MV-4-11 (cell line): ENCODE measurements at regions not wholly inside any gene's neighbourhood (a gene's known extent, or its start where the extent isn't known, plus 50 kb on each side); places are given as distances from the start of the nearest gene placed in this dataset.
"Not testable (repeated sequence)": the region's sequence is repeated elsewhere in the genome, so short reads cannot be mapped to it uniquely, and the experiment has no call there.

Source experiments
- DNase-seq: peaks from one replicate; lab custom pipeline; 2025; lab: John Stamatoyannopoulos, UW

- DNase-seq = no peak
Observed at GRCh38 chr3:74921676-74922075, 307.2 kb upstream of the CNTN3 start.

GRCh38 chr3:74920721-74921350, 306.4 kb upstream of the CNTN3 start:
- DNase-seq = no peak

GRCh38 chr3:74916696-74917095, 302.2 kb upstream of the CNTN3 start:
- DNase-seq = no peak

DNA sequence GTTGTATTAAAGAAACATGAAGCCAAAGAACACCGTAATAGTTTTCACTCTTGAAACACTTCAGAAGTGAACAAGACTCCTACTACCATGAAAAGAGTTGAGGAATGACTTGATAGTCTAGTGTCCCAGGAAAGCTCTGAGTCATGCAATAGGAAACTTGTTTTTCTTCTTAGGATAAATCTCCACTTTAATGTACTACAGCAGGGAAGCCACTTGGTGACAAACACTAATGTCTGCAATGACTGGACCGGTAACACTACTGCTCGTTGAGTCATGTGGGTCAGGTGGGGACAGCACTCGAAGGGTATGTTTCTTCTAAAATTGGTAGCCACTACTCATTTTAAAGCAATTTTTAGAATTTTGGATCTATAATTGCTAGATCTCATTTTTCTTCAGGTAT, 291.7 kb upstream of the CNTN3 start:
- DNase-seq = no peak

GRCh38 chr3:74905478-74905877, 291.0 kb upstream of the CNTN3 start:
- no peak for DNase-seq

- no peak for DNase-seq
Observed at GRCh38 chr3:74904646-74905045, 290.2 kb upstream of the CNTN3 start.

DNA sequence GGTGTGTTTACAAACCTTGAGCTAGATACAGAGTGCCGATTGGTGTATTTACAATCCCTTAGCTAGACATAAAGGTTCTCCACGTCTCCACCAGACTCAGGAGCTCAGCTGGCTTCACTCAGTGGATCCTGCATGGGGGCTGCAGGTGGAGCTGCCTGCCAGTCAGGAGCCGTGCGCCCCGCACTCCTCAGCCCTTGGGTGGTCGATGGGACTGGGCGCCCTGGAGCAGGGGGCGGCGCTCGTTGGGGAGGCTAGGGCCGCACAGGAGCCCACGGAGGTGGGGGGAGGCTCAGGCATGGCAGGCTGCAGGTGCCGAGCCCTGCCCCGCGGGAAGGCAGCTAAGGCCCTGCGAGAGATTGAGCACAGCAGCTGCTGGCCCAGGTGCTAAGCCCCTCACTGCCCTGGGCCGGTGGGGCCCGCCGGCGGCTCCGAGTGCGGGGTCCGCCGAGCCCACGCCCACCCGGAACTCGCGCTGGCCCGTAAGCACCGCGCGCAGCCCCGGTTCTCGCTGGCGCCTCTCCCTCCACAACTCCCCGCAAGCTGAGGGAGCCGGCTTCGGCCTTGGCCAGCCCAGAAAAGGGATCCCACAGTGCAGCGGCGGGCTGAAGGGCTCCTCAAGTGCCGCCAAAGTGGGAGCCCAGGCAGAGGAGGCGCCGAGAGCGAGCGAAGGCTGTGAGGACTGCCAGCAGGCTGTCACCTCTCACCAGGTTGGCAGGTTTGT, 285.5 kb upstream of the CNTN3 start:
- not testable (repeated sequence) for DNase-seq

DNA sequence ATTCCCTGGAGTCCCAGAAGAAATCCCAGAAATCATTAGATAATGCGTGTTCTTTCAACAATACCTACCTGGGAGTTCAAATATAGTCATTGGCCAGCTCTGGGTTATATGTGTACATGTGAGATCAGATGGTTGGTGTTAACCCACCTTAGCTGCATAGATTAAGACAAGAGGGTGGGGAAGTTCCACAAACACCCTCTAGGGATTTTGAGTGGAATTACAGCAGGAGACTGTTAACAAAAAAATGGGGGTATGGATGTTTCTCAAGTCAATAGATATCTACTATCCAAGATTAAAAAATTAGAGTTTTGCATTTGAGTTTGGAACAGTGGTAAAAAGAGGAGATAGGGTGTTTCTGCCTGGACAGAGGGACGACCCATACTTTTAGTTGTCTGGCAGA, 282.5 kb upstream of the CNTN3 start:
- no peak for DNase-seq

DNA sequence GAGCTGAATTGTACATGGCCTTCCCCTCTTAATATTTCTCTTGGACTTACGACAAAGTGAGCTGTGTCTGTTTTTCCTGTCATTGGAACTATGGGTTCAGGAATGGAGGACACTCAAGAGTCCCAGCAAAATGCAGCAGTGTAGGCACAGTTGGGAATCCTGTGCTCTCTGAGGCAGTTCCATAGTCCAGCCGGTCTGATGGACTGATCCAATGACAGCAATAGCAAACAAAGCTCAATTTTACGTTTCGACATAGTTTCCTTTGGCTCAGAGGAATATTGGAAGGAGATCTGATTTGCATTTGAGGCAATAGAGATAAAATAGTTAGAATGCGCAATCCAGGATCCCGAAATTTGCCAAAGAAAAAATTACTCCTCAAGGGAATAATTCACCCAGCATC, 276.9 kb upstream of the CNTN3 start:
- DNase-seq = no peak

- peak; percentile 12 for DNase-seq
Observed at GRCh38 chr3:74883690-74884089, 269.2 kb upstream of the CNTN3 start.

DNA sequence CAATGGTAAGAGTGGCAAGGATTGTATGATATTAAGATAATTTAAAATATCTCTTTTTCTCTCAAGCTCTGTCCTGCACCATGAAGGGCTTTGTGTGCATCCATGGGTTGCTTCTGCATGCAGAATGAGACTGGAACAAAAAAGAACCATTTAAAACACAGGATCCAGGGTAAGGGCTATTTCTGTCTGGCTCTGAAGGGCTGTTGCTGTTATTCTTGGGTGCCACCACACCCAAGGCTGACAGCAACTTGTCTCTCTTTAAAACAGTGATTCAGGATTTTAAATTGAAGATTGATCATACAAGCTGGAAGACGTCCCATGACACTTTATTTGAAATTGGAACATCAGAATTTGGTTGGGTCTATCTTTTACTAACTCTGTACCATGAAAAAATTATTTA, 268.8 kb upstream of the CNTN3 start:
- no peak for DNase-seq

GRCh38 chr3:74880237-74880636, 265.8 kb upstream of the CNTN3 start:
- no peak for DNase-seq

- DNase-seq = no peak
Observed at GRCh38 chr3:74866357-74867030, 252.0 kb upstream of the CNTN3 start.

DNA sequence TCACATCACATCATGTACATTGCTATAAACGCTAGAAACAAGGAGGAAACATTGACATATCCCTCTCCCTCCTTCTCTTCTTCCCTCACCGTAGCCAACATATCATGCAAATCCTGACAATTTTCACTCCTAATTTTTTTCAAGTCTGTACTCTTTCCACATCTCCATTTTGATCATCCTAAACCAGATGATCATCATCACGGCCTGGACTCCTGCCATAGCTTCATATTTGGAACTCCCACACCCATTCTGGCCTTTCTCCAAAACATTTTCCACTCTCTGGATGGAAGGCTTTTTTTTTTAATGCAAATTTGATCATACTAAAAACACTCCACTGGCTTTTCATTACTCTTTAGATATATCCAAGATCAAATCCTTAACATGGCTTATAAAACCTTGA, 248.0 kb upstream of the CNTN3 start:
- no peak for DNase-seq

DNA sequence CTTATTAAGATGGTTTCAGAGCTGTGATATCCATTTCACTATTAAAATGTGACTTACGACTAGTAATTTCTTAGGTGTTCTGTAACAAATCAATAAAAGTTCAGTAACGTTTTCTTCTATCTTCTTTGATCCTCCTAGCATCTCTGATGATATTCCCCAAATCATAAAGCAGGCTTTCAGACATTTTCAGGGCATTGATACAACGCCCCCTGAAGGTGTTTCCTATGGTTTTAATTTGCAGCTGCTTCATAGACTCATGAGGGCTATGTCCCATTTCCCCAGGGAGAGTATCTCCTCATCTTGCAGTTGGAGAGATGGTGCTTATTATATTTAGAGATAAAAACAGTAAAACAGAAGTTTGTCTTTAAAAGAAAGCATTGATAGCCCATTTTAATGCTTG, 246.8 kb upstream of the CNTN3 start:
- DNase-seq = no peak

- no peak for DNase-seq
Observed at GRCh38 chr3:74858086-74858485, 243.6 kb upstream of the CNTN3 start.

DNA sequence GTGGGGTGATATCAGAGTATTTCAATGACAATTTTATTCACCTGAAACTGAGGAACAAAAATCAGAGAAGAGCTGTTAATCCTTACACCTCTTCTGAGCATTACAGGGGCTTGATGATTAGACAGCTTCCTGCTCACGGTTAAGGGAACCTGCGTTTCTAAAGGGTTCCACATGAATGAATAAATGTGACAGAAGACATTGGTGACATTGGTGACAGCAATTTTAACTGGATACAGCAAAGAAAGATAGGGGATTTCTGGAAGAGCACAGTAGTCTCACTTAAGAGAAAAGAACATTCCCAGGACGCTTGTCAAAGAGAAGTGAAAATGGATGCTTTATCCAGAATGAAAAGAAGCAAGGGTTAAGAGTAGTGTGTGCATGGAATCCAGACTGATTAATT, 235.9 kb upstream of the CNTN3 start:
- DNase-seq = no peak

- no peak for DNase-seq
Observed at GRCh38 chr3:74847093-74847492, 232.6 kb upstream of the CNTN3 start.

DNA sequence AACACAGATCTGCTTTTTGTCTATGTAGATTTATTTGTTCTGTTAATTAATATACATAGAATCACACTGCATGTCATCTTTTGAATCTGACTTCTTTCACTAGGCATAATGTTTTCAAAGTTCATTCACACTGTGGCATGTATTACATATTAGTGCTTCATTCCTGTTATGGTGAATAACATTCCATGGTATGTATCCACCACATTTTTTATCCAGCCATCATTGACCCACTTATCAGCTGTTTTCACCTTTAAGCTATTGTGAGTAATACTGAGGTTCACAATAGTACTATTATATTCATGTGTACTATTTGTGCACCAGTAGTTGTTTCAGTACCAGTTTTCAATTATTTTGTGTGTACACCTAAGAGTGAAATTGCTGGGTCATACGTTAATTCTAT, 230.6 kb upstream of the CNTN3 start:
- DNase-seq = no peak

DNA sequence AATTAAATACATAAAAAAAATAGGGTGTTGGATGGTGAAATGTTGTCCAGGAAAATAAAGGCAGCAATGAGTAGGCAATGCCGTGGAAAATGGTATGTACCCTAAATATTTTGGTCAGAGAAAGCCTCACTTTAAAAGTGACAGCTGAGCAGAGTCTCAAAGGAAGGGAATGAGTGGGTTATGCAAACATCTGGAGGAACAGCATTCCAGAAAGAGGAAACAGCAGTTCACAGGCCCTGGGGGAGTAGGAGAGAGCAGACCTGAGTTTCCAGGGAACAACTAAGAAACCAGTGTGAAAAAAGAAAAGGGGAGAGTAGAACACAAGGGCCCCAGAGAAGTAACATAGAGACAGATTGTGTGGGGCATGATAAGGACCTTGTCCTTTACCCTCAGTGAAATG, 230.0 kb upstream of the CNTN3 start:
- no peak for DNase-seq

DNA sequence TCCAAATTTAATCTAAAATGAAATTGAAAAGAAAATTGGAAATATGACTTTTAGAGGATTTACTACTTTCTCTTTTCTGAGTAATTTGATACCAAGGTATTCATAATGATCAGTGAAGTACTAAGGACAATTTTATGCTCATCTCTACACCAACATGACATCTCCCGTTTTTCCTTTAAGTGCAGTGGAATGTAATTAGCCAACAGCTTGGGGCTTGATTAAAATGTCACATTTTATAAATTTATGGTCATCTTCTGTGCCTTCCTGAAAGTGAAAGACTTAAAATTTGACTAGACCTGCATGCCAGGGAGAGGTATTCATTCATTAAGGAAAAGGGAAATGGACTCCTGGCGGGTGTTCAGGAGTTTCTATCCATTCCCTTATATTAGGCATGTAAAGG, 228.2 kb upstream of the CNTN3 start:
- no peak for DNase-seq

DNA sequence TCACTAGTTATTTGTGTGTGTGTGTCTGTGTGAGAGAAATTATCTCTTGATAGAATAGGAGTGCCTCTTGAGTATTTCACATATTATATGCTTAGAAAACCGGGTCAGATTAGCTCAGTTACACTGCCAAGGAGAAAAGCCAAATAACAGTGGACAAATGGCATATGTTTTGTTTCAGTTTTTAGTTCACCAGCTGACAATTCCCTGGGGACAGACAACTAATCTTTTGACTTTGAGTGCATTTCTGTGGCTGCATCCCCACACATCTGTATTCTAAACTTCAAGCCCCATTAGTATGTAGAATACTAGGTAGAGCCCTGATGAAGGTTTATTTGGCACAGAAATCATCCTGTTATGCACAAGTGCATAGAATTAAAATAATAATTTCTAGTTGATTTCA, 227.7 kb upstream of the CNTN3 start:
- no peak for DNase-seq

- no peak for DNase-seq
Observed at GRCh38 chr3:74839566-74839965, 225.1 kb upstream of the CNTN3 start.

GRCh38 chr3:74832925-74833324, 218.5 kb upstream of the CNTN3 start:
- no peak for DNase-seq
